GM12891 (cell line): ENCODE measurements at regions not wholly inside any gene's neighbourhood (a gene's known extent, or its start where the extent isn't known, plus 50 kb on each side); places are given as distances from the start of the nearest gene placed in this dataset.

Source experiments
- POU2F2 ChIP-seq: IDR thresholded peaks from 2 replicates; pipeline ENCODE4 v1.6.1; 2011; ENCODE audit warnings: low read depth, mild to moderate bottlenecking, control low read depth, low read length, moderate library complexity
- TAF1 ChIP-seq: IDR thresholded peaks from 2 replicates; pipeline ENCODE4 v1.6.1; 2011; ENCODE audit warnings: low read depth, low read length, control low read depth

DNA sequence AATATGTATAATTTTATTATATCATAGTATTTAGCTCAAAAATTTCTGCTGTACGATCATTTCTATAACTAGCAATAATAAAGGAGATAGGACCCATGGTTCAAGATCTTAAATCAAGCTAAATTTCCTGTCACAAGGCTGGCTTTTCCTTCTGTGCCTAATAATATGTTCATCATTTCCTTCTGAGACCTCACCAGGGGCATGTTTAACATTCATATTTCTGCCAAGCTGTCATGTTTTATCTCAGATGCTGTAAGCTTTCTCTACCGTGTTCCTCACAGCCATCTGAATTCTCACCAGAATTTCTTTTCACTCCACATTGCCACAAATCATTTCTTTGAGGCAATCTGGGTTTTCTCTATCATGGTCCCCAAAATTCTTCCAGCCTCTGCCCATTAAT is 482.3 kb upstream of the SGCG start:
- TF ChIP-seq POU2F2, result no peak
- no peak for TF ChIP-seq TAF1
